Uterus (tissue), 2 donors: ENCODE measurements at regions not wholly inside any gene's neighbourhood (a gene's known extent, or its start where the extent isn't known, plus 50 kb on each side); places are given as distances from the start of the nearest gene placed in this dataset.

Source experiments
- CTCF ChIP-seq, 4 experiments: fragments of 200-600 bp in 2 of 4; fragments of 450-650 bp in 2 of 4; sonication (generic) in 2 of 4; IDR thresholded peaks; one replicate each; pipeline ENCODE4 v1.5.1; 2016 to 2019; ENCODE audit warnings: antibody characterized with exemption in 4 of 4, mild to moderate bottlenecking in 2 of 4, moderate library complexity in 1 of 4
- POLR2A ChIP-seq, 2 donors: fragments of 450-650 bp; IDR thresholded peaks; one replicate each; pipeline ENCODE4 v1.6.1; 2016; ENCODE audit warnings: antibody characterized with exemption in 2 of 2, mild to moderate bottlenecking in 1 of 2, moderate library complexity in 1 of 2

DNA sequence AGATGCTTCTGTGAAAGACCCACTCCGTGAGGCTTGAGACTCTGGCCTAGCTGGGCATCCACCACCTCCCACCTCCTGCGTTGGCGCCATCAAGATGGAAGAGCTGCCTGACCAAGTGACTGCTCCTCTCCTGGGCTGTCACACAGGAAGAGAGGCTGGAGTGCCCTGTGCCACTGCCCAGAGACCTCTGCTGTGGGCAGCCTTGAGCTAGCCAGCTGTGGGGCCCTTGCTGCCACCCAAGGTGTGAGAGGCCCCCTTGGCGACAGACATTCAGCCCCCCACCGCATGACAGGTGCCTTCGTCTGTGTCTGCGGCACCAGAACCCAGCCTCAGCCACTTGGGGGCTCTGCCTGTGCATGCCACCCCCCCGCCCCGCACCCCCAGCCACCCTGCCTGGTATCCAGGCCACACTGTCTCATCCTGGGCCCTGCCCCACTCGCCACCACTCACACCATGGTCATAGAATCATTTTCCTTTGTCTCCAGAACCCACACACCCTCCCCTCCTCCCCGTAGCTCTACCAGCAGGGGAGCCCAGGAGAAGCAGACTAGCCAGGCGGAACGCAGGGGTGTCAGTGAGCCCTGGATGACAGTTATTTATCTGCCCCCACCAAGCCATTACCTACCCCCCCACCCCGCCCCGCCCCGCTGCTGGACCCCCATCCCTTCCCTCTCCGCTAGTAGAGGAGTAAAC lies 120.9 kb upstream of the LHX1 start:
- no peak for TF ChIP-seq POLR2A (IDR thresholded peaks at IDR 0.05)
- TF ChIP-seq CTCF (IDR thresholded peaks at IDR 0.05) = no peak
